GM12878 (cell line): ENCODE measurements at regions not wholly inside any gene's neighbourhood (a gene's known extent, or its start where the extent isn't known, plus 50 kb on each side); places are given as distances from the start of the nearest gene placed in this dataset.

ENCODE experiments used
- ATAC-seq: fragments of 200-7000 bp; cut with Tn5 transposase; 3 replicates; pipeline ENCODE4 v1.9.1; 2020; ENCODE audit warnings: mild to moderate bottlenecking, moderate library complexity
- BruUV-seq: library from RNA; stranded (reverse); fragments of 400-500 nt; replicated peaks from 2 replicates; lab custom pipeline; 2021; lab: Mats Ljungman, UMichigan
- CTCF ChIA-PET: fragments of 300-600 bp; sonication (Branson Sonifier 250); formaldehyde crosslinking; extraction: SDS; loops from one replicate; lab custom pipeline; 2021; ENCODE audit warnings: inconsistent platforms; lab: Yijun Ruan, JAX
- POLR2A ChIA-PET: fragments of 350-600 bp; formaldehyde crosslinking; extraction: SDS; loops from one replicate; lab custom pipeline; 2021; ENCODE audit warnings: inconsistent platforms; lab: Charles Lee
- RAD21 ChIA-PET: fragments of 300-600 bp; sonication (Branson Sonifier 250); formaldehyde crosslinking; loops from one replicate; lab custom pipeline; 2023; ENCODE audit warnings: antibody characterized with exemption; ENCODE audit not compliant: unreplicated experiment; lab: Charles Lee
- SMC1A ChIA-PET: fragments of 300-600 bp; sonication (Branson Sonifier 250); formaldehyde crosslinking; loops from one replicate; lab custom pipeline; 2023; ENCODE audit not compliant: unreplicated experiment, uncharacterized antibody; lab: Charles Lee
- DNase-seq: peaks from one replicate; pipeline ENCODE4 v3.0.0-alpha.2; 2011; ENCODE audit warnings: low read depth, low spot score
- FAIRE-seq: peaks from 3 replicates; lab custom pipeline; 2011; peaks lifted over from hg19 to GRCh38; lab: Jason Lieb, UNC
- H2AFZ ChIP-seq: 2 replicates; pipeline ENCODE4 v1.6.0; 2011; ENCODE audit warnings: low read depth, low read length, control low read depth; ENCODE audit not compliant: control insufficient read depth
- H3K27ac ChIP-seq: 2 replicates; pipeline ENCODE4 v1.5.1; 2011; ENCODE audit warnings: control low read depth; ENCODE audit not compliant: control insufficient read depth, insufficient read depth
- H3K27me3 ChIP-seq, 2 experiments: replicated peaks in 1 of 2; 2 replicates each; pipeline versions ENCODE4 v1.6.0 to v1.6.1; 2011; ENCODE audit warnings: low read length in 1 of 2; ENCODE audit not compliant: control insufficient read depth in 2 of 2, insufficient read depth in 2 of 2
- H3K36me3 ChIP-seq, 2 experiments: 2 replicates each; pipeline ENCODE4 v1.5.1; 2011; ENCODE audit warnings: low read length in 1 of 2; ENCODE audit not compliant: control insufficient read depth in 2 of 2, insufficient read depth in 2 of 2
- H3K4me1 ChIP-seq: 2 replicates; pipeline ENCODE4 v1.6.1; 2011; ENCODE audit warnings: mild to moderate bottlenecking, low read length, moderate library complexity, mixed read lengths; ENCODE audit not compliant: control insufficient read depth, insufficient read depth
- H3K4me2 ChIP-seq: 2 replicates; pipeline ENCODE4 v1.6.0; 2011; ENCODE audit warnings: control low read depth; ENCODE audit not compliant: control insufficient read depth, insufficient read depth
- H3K4me3 ChIP-seq: fragments of 200-600 bp; sonication (generic); 2 replicates; pipeline ENCODE4 v1.5.1; 2016
- H3K79me2 ChIP-seq: 2 replicates; pipeline ENCODE4 v1.6.0; 2011; ENCODE audit warnings: low read length; ENCODE audit not compliant: control insufficient read depth, insufficient read depth
- H3K9ac ChIP-seq: 2 replicates; pipeline ENCODE4 v1.8.0; 2011; ENCODE audit warnings: low read length, control low read depth, mixed read lengths; ENCODE audit not compliant: control insufficient read depth, insufficient read depth
- H3K9me3 ChIP-seq: replicated peaks from 3 replicates; pipeline ENCODE4 v1.5.1; 2011; ENCODE audit warnings: mild to moderate bottlenecking, low read length; ENCODE audit not compliant: control insufficient read depth, insufficient read depth
- H4K20me1 ChIP-seq: 2 replicates; pipeline ENCODE4 v1.6.0; 2011; ENCODE audit not compliant: control insufficient read depth, insufficient read depth
- CHD4 ChIP-seq: fragments of 200-600 bp; sonication (generic); IDR thresholded peaks from 2 replicates; pipeline ENCODE4 v1.6.1; 2016; ENCODE audit warnings: mild to moderate bottlenecking
- EED ChIP-seq: sonication (generic); IDR thresholded peaks from 2 replicates; pipeline ENCODE4 v1.6.1; 2016; ENCODE audit warnings: antibody characterized with exemption, low read depth
- FOXM1 ChIP-seq: IDR thresholded peaks from 2 replicates; pipeline ENCODE4 v1.6.1; 2012; ENCODE audit warnings: low read depth, mild to moderate bottlenecking, inconsistent platforms, low read length, moderate library complexity
- NBN ChIP-seq: fragments of 450-650 bp; IDR thresholded peaks from 2 replicates; pipeline ENCODE4 v1.6.1; 2016
- PAX5 ChIP-seq: IDR thresholded peaks from 2 replicates; pipeline ENCODE4 v1.6.1; 2011; ENCODE audit warnings: low read depth, low read length, borderline replicate concordance
- PRDM15 ChIP-seq: fragments of 450-650 bp; formaldehyde crosslinking; IDR thresholded peaks from 2 replicates; pipeline ENCODE4 v1.4.0; 2020; ENCODE audit warnings: mild to moderate bottlenecking, moderate library complexity
- RAD21 ChIP-seq: IDR thresholded peaks from 2 replicates; pipeline ENCODE4 v1.6.1; 2011; ENCODE audit warnings: mild to moderate bottlenecking, low read depth, low read length, moderate library complexity; ENCODE audit not compliant: insufficient read depth
- SMC3 ChIP-seq: IDR thresholded peaks from 2 replicates; pipeline ENCODE4 v1.6.1; 2011; ENCODE audit warnings: low read length, improper control_type of control experiment, borderline replicate concordance
- SPI1 ChIP-seq: IDR thresholded peaks from 2 replicates; pipeline ENCODE4 v1.6.1; 2011; ENCODE audit warnings: low read depth, mild to moderate bottlenecking, low read length, moderate library complexity, borderline replicate concordance; ENCODE audit not compliant: insufficient read depth
- TBL1XR1 ChIP-seq: IDR thresholded peaks from 2 replicates; pipeline ENCODE4 v1.6.1; 2012; ENCODE audit warnings: low read depth, low read length, improper control_type of control experiment
- TCF12 ChIP-seq: IDR thresholded peaks from 2 replicates; pipeline ENCODE4 v1.6.1; 2011; ENCODE audit warnings: low read depth, mild to moderate bottlenecking, low read length
- ZNF207 ChIP-seq: fragments of 450-650 bp; IDR thresholded peaks from 2 replicates; pipeline ENCODE4 v1.6.1; 2014; ENCODE audit warnings: antibody characterized with exemption, mild to moderate bottlenecking, borderline replicate concordance
- ZSCAN29 ChIP-seq: fragments of 450-650 bp; IDR thresholded peaks from 2 replicates; pipeline ENCODE4 v1.6.1; 2017; ENCODE audit warnings: mild to moderate bottlenecking, moderate library complexity
- WGBS: methylation state at CpG from one replicate; pipeline ENCODE4 v1.1.6; 2016; ENCODE audit warnings: low lambda C conversion rate; ENCODE audit not compliant: insufficient replicate concordance, insufficient coverage; ENCODE audit errors: missing lambda C conversion rate; 5-methylcytosine and 5-hydroxymethylcytosine counted together
- in situ Hi-C: fragments of 300-500 bp; cut with MboI; formaldehyde crosslinking; loops from 9 replicates; pipeline ENCODE4 v1.14.3; 2018; ENCODE audit warnings: mixed read lengths
- intact Hi-C: fragments of 100-400 bp; cut with micrococcal nuclease; formaldehyde crosslinking; loops from one replicate; pipeline ENCODE4 v1.14.2; 2022; ENCODE audit not compliant: unreplicated experiment
- TF ChIP-seq, protein P1 (sequence below): fragments of 150-350 bp; IDR thresholded peaks from 2 replicates; pipeline ENCODE4 v1.6.1; 2014; ENCODE audit warnings: mild to moderate bottlenecking, low read depth, low read length
- TF ChIP-seq, protein P2 (sequence below): fragments of 450-650 bp; IDR thresholded peaks from 2 replicates; pipeline ENCODE4 v1.6.1; 2017; ENCODE audit warnings: low read depth, mild to moderate bottlenecking, moderate library complexity

DNA sequence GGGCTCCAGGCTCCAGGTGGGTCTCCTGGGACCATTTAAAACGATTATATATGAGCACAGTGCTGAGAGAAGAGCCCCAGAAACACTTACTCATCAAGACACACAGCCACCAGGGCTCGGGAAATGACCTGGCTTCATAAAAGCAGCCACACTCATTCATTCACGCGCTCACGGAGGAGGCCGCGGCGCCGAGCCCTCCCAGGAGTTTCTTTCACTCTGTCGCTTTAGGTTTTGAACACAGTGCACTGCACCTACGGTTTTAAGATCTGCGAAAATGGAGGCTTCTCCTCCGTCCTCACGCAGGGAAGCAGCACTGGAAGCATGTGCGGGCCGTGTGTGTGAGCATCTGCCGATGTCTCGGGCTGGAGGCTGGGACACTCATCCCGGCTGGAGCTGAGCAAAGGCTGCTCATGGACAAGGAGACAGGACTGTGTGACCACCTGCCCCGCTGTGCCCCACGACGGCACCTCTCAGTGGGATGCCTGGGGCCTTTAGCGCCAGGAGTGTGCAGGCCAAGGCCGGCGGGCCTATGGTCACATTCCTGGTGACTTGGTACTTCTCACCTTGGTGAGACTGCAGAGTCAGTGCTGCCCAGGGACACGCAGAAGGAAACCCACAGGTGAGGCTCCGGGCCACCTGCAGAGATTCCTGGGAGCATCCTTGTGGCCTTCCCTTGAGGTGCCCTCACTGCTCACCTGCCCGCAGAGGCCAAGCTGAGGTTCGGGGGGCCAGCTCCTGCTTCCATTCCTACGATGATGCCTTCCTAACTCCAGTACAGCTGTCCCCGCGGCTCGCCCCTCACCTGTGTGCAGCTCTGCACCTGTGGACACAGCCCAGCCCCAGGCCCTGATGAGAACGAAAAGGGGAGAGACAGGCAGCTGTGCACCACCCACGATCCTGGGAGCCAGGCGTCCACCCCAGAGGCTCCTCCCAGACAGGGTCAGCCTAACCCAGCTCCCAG is 872.0 kb downstream of the BRD1 start:
- in situ Hi-C loops (no loop called here), intact Hi-C loops (no loop called here)
- RAD21 ChIA-PET: no interaction called here
- CTCF ChIA-PET: no interaction called here
- FAIRE-seq (no peak), ATAC-seq (no peak), DNase-seq (no peak)
- POLR2A ChIA-PET: no interaction called here
- H3K36me3 ChIP-seq: no peaks in the 10 kb centered on the region
- no peak overlapping the region for H3K4me3 ChIP-seq
- no TSS peak for BruUV-seq
- TF ChIP-seq SPI1 (no peak), ZNF207 (no peak), PRDM15 (no peak), SMC3 (no peak), FOXM1 (no peak), EED (no peak), PAX5 (no peak), RAD21 (no peak), TBL1XR1 (no peak), CHD4 (no peak), TCF12 (no peak), NBN (no peak), ZSCAN29 (no peak)
- TF ChIP-seq, protein P1, sequence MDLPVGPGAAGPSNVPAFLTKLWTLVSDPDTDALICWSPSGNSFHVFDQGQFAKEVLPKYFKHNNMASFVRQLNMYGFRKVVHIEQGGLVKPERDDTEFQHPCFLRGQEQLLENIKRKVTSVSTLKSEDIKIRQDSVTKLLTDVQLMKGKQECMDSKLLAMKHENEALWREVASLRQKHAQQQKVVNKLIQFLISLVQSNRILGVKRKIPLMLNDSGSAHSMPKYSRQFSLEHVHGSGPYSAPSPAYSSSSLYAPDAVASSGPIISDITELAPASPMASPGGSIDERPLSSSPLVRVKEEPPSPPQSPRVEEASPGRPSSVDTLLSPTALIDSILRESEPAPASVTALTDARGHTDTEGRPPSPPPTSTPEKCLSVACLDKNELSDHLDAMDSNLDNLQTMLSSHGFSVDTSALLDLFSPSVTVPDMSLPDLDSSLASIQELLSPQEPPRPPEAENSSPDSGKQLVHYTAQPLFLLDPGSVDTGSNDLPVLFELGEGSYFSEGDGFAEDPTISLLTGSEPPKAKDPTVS: no peak
- TF ChIP-seq, protein P2, sequence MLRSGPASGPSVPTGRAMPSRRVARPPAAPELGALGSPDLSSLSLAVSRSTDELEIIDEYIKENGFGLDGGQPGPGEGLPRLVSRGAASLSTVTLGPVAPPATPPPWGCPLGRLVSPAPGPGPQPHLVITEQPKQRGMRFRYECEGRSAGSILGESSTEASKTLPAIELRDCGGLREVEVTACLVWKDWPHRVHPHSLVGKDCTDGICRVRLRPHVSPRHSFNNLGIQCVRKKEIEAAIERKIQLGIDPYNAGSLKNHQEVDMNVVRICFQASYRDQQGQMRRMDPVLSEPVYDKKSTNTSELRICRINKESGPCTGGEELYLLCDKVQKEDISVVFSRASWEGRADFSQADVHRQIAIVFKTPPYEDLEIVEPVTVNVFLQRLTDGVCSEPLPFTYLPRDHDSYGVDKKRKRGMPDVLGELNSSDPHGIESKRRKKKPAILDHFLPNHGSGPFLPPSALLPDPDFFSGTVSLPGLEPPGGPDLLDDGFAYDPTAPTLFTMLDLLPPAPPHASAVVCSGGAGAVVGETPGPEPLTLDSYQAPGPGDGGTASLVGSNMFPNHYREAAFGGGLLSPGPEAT: no peak
- no peaks in the 10 kb centered on the region for H3K79me2 ChIP-seq
- H3K9me3 ChIP-seq: no peaks in the 10 kb centered on the region; the same call in 2 of the 3 replicates
- H3K27me3 ChIP-seq: no peaks in the 10 kb centered on the region
- H3K4me1 ChIP-seq: no peaks in the 10 kb centered on the region
- H3K27ac ChIP-seq: no peak overlapping the region
- no peak overlapping the region for H2AFZ ChIP-seq
- H3K9ac ChIP-seq: no peak overlapping the region
- WGBS: 66% methylated on average over 35 of the region's 36 CpGs
- no peaks in the 10 kb centered on the region for H4K20me1 ChIP-seq
- SMC1A ChIA-PET: no interaction called here
- H3K4me2 ChIP-seq: no peak overlapping the region
